HFFc6 (cell line): ENCODE measurements at regions not wholly inside any gene's neighbourhood (a gene's known extent, or its start where the extent isn't known, plus 50 kb on each side); places are given as distances from the start of the nearest gene placed in this dataset.

ENCODE experiments used
- DNase-seq: peaks from one replicate; pipeline ENCODE4 v3.0.0-alpha.2; 2018
- H3K27ac Mint-ChIP-seq: 2 replicates; pipeline ENCODE4 v1.8.0; 2020; ENCODE audit warnings: mild to moderate bottlenecking, mixed read lengths
- H3K27me3 Mint-ChIP-seq: 2 replicates; pipeline ENCODE4 v1.8.0; 2021; ENCODE audit warnings: mild to moderate bottlenecking, moderate library complexity, mixed read lengths; ENCODE audit not compliant: insufficient read depth
- H3K36me3 Mint-ChIP-seq: 2 replicates; pipeline ENCODE4 v1.8.0; 2021; ENCODE audit warnings: low read depth, mixed read lengths
- H3K4me1 Mint-ChIP-seq: 2 replicates; pipeline ENCODE4 v1.8.0; 2020; ENCODE audit warnings: low read depth, mixed read lengths
- H3K4me3 Mint-ChIP-seq: 2 replicates; pipeline ENCODE4 v1.8.0; 2020; ENCODE audit warnings: mild to moderate bottlenecking, moderate library complexity, mixed read lengths
- H3K9me3 Mint-ChIP-seq: 2 replicates; pipeline ENCODE4 v1.8.0; 2020; ENCODE audit warnings: mild to moderate bottlenecking, mixed read lengths
- CTCF ChIP-seq: fragments of 200-600 bp; sonication (generic); IDR thresholded peaks from 2 replicates; pipeline ENCODE4 v1.5.0; 2021; ENCODE audit warnings: antibody characterized with exemption, mild to moderate bottlenecking

DNA sequence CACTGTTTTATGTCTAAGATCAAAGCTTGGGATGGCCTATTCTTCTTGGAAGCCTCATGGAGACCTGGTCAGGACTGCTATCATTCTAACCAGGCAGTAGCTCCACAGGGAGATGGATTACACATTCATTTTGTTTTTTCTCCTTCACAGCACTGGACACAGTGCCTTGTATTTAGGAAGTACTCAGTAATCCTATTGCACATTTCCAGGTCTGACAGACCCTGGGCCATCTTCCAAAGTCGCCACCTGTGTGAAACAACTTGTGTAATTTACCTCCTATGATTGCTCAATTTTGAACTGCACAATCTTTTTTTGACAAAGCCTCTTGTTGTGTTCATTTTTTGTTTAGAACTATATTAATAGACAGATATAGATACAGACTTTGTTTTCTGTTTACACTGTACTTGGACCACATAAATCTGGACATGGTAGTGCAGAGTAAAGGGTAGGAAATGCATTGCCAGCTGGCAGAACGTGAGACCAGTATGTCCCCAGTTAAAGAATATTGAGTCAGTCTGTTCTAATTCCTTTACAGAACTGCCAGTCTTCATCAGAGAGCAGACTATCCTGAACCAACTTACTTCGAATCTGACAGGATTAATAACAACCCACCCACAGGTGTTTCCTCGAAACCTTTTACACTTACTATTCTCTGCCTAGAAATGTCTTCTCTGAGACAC, 277.8 kb upstream of the CYRIA start:
- 0 out of 2 replicates have a peak, but pooled peaks cover 4% of the 10 kb centered on the region for H3K36me3 Mint-ChIP-seq
- no peaks in the 10 kb centered on the region for H3K4me1 Mint-ChIP-seq
- peaks cover 31% of the 10 kb centered on the region for H3K9me3 Mint-ChIP-seq
- H3K4me3 Mint-ChIP-seq = no peak overlapping the region
- no peak for TF ChIP-seq CTCF
- no peak overlapping the region for H3K27ac Mint-ChIP-seq
- DNase-seq = no peak
- H3K27me3 Mint-ChIP-seq = no peaks in the 10 kb centered on the region; the same call in 1 of the 2 replicates

GRCh38 chr2:16940214-16940613, 274.6 kb upstream of the CYRIA start:
- H3K4me3 Mint-ChIP-seq = no peak overlapping the region
- H3K36me3 Mint-ChIP-seq = 0 out of 2 replicates have a peak, but pooled peaks cover 4% of the 10 kb centered on the region
- no peak for DNase-seq
- no peak overlapping the region for H3K27ac Mint-ChIP-seq
- no peaks in the 10 kb centered on the region for H3K4me1 Mint-ChIP-seq
- H3K27me3 Mint-ChIP-seq = no peaks in the 10 kb centered on the region
- H3K9me3 Mint-ChIP-seq = peaks cover 34% of the 10 kb centered on the region
- TF ChIP-seq CTCF = no peak

DNA sequence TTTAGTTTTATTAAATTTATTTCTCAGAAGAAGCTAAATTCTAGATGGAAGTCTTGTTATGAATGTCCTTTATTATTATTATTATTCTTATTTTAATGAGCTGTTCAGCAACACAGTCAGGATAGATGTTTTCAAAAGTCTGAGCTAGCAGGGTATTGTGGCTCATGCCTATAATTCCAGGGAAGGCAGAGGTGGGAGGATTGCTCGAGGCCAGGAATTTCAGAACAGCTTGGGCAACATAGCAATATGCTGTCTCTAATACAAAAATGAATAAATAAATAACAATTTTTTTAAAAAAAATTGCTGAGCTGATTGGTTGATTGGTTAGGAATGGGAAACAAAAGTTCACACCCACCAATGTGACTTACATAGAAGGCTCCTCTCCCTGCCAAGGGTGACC, 274.1 kb upstream of the CYRIA start:
- Mint-ChIP-seq H3K4me3 (no peak overlapping the region), H3K4me1 (no peaks in the 10 kb centered on the region), H3K27ac (no peak overlapping the region), H3K27me3 (no peaks in the 10 kb centered on the region), H3K36me3 (0 out of 2 replicates have a peak, but pooled peaks cover 4% of the 10 kb centered on the region), H3K9me3 (peaks cover 34% of the 10 kb centered on the region)
- DNase-seq = no peak
- no peak for TF ChIP-seq CTCF

- H3K4me1 Mint-ChIP-seq = no peaks in the 10 kb centered on the region
- TF ChIP-seq CTCF = no peak
- H3K36me3 Mint-ChIP-seq = no peaks in the 10 kb centered on the region
- peaks cover 57% of the 10 kb centered on the region for H3K9me3 Mint-ChIP-seq
- H3K4me3 Mint-ChIP-seq = no peak overlapping the region
- DNase-seq = no peak
- no peak overlapping the region for H3K27ac Mint-ChIP-seq
- H3K27me3 Mint-ChIP-seq = no peaks in the 10 kb centered on the region; the same call in 1 of the 2 replicates
Measured at GRCh38 chr2:16933355-16933754, 267.7 kb upstream of the CYRIA start.

GRCh38 chr2:16932826-16933225, 267.2 kb upstream of the CYRIA start:
- H3K27me3 Mint-ChIP-seq = no peaks in the 10 kb centered on the region; the same call in 1 of the 2 replicates
- H3K27ac Mint-ChIP-seq = no peak overlapping the region
- peaks cover 56% of the 10 kb centered on the region for H3K9me3 Mint-ChIP-seq
- no peak for TF ChIP-seq CTCF
- H3K36me3 Mint-ChIP-seq = no peaks in the 10 kb centered on the region
- H3K4me1 Mint-ChIP-seq = no peaks in the 10 kb centered on the region
- H3K4me3 Mint-ChIP-seq = no peak overlapping the region
- DNase-seq = no peak
